Gastrocnemius medialis (tissue), 4 donors: ENCODE measurements at regions not wholly inside any gene's neighbourhood (a gene's known extent, or its start where the extent isn't known, plus 50 kb on each side); places are given as distances from the start of the nearest gene placed in this dataset.

ENCODE experiments used
- CTCF ChIP-seq, 5 experiments: fragments of 450-650 bp in 3 of 5; fragments of 200-600 bp in 2 of 5; sonication (generic) in 2 of 5; IDR thresholded peaks in 4 of 5; conservative IDR thresholded peaks in 1 of 5; 1 replicate in 4 of 5; 2 replicates in 1 of 5; pipeline ENCODE4 v1.5.1; 2016 to 2019; ENCODE audit warnings: antibody characterized with exemption in 5 of 5, mild to moderate bottlenecking in 3 of 5, moderate library complexity in 3 of 5
- POLR2A ChIP-seq, 2 donors: fragments of 450-650 bp; IDR thresholded peaks; one replicate each; pipeline ENCODE4 v1.6.1; 2017; ENCODE audit warnings: antibody characterized with exemption in 2 of 2, mild to moderate bottlenecking in 2 of 2, moderate library complexity in 2 of 2

DNA sequence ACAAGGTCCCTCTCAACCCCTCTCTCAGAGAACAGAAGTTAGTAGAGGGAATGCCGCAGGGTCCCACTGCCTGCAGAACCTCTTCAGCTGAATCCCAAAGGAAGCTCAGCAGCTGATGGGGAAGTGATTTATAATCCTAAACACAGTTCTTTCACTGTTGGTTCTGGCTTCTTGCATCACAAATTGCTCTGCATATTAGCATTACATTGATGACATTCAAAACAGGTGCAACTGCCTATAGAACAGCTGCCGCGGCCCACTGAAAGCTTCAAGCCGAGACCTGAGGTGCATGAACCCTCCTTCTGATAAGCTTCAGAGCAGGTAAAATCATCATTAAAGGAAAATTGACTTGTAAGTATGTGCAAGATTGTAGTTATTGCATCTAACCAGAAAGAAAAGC lies 75.2 kb upstream of the KIRREL3 start:
- no peak for TF ChIP-seq CTCF (IDR thresholded peaks at IDR 0.05 in 4 of 5, conservative IDR thresholded peaks at IDR 0.05 in 1 of 5)
- TF ChIP-seq POLR2A (IDR thresholded peaks at IDR 0.05) = no peak
